HG02623 (cell line): ENCODE measurements at regions not wholly inside any gene's neighbourhood (a gene's known extent, or its start where the extent isn't known, plus 50 kb on each side); places are given as distances from the start of the nearest gene placed in this dataset.

Experiments used
- ATAC-seq: cut with Tn5 transposase; IDR thresholded peaks from one replicate; pipeline ENCODE4 v1.9.1; 2021; ENCODE audit warnings: moderate library complexity; ENCODE audit not compliant: unreplicated experiment

DNA sequence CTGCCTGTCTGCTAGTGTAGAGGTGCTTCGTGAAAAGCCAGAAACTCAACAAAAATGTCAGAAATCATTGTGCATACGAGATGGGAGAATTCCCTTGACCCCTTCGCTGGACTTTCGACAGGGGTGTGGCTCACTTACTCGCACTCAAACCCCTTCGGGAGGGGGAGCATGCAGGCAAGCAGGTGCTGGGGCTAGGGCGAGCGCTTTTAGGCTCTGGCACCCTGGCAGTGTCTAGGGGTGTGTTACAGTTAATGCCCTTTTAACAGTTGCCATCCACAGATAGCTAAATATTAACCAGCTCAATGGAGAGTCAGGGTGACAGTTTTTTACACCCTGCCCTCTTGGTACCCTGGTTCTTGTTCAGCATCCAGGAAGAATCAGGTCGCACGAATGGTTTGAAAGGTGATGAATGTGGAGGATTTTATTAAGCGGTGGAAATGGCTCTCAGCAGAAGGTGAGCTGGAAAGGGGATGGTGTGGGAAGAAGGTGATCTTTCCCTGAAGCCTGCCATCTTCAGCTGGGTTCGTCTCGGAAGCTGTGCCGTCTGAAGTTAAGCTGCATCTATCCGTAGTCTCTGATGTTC, 59.6 kb upstream of the SHANK2 start:
- ATAC-seq = no peak

GRCh38 chr11:71311176-71311925, 59.0 kb upstream of the SHANK2 start:
- ATAC-seq = no peak

DNA sequence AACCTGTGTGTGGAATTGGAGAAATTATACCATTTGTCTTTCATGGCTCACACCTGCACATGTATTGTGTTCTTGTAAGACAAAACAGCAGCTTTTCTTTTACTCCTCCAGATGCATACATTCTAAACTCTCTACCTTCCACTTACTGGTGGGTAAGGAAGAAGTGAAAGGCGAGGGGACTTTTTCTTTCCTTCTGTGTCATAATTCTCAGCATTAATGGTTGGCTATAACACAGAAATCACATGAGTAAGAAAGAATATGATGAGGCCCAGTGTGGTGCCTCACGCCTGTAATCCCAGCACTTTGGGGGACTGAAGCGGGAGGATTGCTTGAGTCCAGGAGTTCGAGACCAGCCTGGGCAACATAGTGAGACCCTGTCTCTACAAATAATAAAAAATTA, 57.8 kb upstream of the SHANK2 start:
- ATAC-seq = no peak

GRCh38 chr11:71309611-71310010, 57.2 kb upstream of the SHANK2 start:
- ATAC-seq = no peak

- no peak for ATAC-seq
These were observed 56.8 kb upstream of the SHANK2 start for GRCh38 chr11:71309181-71309580.

DNA sequence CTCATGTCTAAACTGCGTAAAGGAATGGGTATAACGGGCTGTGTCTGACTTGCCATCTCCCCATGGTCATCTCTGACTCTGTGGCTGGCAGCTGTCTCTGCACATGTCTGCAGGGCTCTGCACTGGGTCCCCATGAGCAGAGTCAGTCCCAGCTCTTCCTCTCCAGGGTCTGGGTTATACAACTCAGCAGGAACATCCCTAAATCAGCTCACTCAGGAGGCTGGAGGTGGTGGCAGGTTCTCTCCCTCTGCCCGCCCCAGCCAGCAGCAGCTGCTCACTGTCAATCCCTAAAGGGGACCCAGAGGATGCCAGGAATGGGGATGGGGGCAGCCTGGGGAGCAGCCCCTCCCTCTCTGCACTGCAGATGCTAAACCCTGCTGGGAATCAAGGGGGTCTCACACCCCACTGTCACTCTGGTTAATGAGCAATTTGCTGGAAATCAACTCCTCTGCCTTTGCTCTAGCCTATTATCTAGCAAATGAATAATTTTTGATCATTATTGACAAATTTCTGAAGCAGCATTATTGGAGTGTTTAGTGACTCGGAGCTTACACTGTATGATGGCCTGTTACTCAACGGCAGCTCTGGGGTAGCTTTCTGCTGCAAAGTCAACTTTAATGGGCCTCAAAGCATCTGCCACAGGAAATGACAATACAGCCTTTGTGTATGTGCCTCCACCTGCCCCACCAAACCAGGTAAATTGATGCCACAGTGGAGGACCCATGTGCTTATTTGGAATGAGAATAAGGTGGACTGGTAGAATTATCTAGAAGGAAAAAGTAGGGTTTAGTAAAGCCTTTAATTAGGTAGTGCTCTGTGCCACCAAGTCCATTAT, 55.7 kb upstream of the SHANK2 start:
- ATAC-seq = no peak

GRCh38 chr11:71305451-71306125, 53.2 kb upstream of the SHANK2 start:
- no peak for ATAC-seq

DNA sequence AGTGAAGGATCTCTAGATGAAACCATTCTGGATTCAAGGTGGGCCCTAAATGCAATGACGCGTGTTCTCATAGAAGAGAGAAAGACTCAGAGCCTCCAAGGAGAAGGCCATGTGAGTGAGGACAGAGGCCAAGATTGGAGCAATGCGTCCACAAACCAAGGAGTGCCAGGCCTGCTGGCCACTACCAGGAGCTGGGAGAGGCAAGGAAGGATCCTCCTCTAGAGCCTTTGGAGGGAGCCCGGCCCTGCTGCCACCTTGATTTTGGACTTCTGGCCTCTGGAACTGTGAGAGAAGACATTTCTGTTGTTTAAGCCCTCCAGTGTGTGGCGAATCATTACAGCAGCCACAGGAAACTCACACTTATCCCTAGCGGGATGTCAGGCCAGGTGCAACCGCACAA, 52.7 kb upstream of the SHANK2 start:
- ATAC-seq = no peak

DNA sequence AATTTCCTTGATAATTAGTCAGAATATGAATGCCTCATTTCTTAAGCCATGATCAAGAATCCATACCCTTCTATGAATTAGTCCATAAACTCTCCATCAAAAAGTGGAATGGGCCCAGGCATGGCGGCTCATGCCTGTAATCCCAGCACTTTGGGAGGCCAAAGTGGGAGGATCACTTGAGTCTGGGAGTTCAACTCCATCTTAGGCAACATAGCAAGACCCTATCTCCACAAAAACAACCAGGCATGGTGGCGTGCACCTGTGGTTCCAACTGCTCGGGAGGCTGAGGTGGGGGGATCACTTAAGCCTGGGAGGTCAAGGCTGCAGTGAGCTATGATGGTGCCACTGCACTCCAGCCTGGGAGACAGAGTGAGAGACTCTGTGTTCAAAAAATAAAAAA, 52.1 kb upstream of the SHANK2 start:
- ATAC-seq = no peak

GRCh38 chr11:71304045-71304444, 51.7 kb upstream of the SHANK2 start:
- no peak for ATAC-seq

DNA sequence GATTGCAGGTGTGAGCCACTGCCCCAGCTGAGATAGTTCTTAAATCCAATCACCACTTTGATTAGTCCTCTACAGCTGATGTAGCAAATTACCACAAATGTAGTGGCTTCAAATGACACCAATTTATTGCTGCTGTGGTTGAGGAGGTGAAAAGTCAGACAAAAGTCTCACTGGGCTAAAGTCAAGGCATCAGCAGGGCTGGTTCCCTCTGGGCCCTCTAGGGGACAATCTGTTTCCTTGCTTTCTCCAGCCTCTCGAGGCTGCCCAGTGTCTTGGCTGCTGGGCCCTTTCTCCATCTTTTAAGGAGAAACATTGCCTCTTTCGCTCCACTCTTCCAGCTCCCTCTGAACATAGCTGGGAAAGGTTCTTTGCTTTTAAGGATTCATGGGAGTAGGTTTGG, 50.5 kb upstream of the SHANK2 start:
- no peak for ATAC-seq

GRCh38 chr11:71302534-71302909, 50.1 kb upstream of the SHANK2 start:
- no peak for ATAC-seq
